GM23338 (cell line): ENCODE measurements at regions not wholly inside any gene's neighbourhood (a gene's known extent, or its start where the extent isn't known, plus 50 kb on each side); places are given as distances from the start of the nearest gene placed in this dataset.

Experiments
- ATAC-seq: fragments of 200-7000 bp; cut with Tn5 transposase; 3 replicates; pipeline ENCODE4 v1.9.1; 2020
- DNase-seq: peaks from one replicate; pipeline ENCODE4 v3.0.0-alpha.2; 2015; ENCODE audit warnings: low spot score
- H2AFZ ChIP-seq: fragments of 200-600 bp; sonication (generic); 2 replicates; pipeline ENCODE4 v1.8.0; 2016; ENCODE audit warnings: antibody characterized with exemption, mild to moderate bottlenecking, moderate library complexity
- H3F3A ChIP-seq: fragments of 200-600 bp; sonication (generic); replicated peaks from 2 replicates; pipeline ENCODE4 v1.8.0; 2017; ENCODE audit warnings: antibody characterized with exemption, mixed run types, low read depth
- H3K27ac ChIP-seq: fragments of 200-600 bp; sonication (generic); 2 replicates; pipeline ENCODE4 v1.6.1; 2016; ENCODE audit warnings: low read depth
- H3K27me3 ChIP-seq: fragments of 200-600 bp; sonication (generic); 2 replicates; pipeline ENCODE4 v1.8.0; 2016; ENCODE audit warnings: mild to moderate bottlenecking, mixed run types, moderate library complexity; ENCODE audit not compliant: insufficient read depth
- H3K36me3 ChIP-seq: fragments of 200-600 bp; sonication (generic); 2 replicates; pipeline ENCODE4 v1.8.0; 2016; ENCODE audit warnings: mild to moderate bottlenecking; ENCODE audit not compliant: insufficient read depth
- H3K4me1 ChIP-seq: fragments of 200-600 bp; sonication (generic); 2 replicates; pipeline ENCODE4 v1.8.0; 2016; ENCODE audit warnings: mild to moderate bottlenecking, moderate library complexity; ENCODE audit not compliant: insufficient read depth
- H3K4me2 ChIP-seq: fragments of 200-600 bp; sonication (generic); 2 replicates; pipeline ENCODE4 v1.7.1; 2017; ENCODE audit warnings: mixed run types
- H3K4me3 ChIP-seq: fragments of 200-600 bp; sonication (generic); 2 replicates; pipeline ENCODE4 v1.6.1; 2016; ENCODE audit warnings: mixed run types
- H3K79me2 ChIP-seq: fragments of 200-600 bp; sonication (generic); replicated peaks from 2 replicates; pipeline ENCODE4 v1.8.0; 2017; ENCODE audit warnings: mild to moderate bottlenecking; ENCODE audit not compliant: insufficient read depth
- H3K9me2 ChIP-seq: fragments of 200-600 bp; sonication (generic); 2 replicates; pipeline ENCODE4 v1.8.0; 2017; ENCODE audit not compliant: insufficient read depth
- H4K20me1 ChIP-seq: fragments of 200-600 bp; sonication (generic); replicated peaks from 2 replicates; pipeline ENCODE4 v1.8.0; 2017; ENCODE audit warnings: mild to moderate bottlenecking; ENCODE audit not compliant: insufficient read depth
- H3K27ac Mint-ChIP-seq: 2 replicates; pipeline ENCODE4 v1.8.0; 2020; ENCODE audit warnings: inconsistent platforms, mild to moderate bottlenecking, moderate library complexity, mixed read lengths
- H3K27me3 Mint-ChIP-seq: 3 replicates; pipeline ENCODE4 v1.8.0; 2022; ENCODE audit warnings: low read depth, mild to moderate bottlenecking, moderate library complexity, mixed read lengths, inconsistent platforms; ENCODE audit not compliant: insufficient read depth, poor library complexity
- H3K36me3 Mint-ChIP-seq: 3 replicates; pipeline ENCODE4 v1.8.0; 2021; ENCODE audit warnings: low read depth, mild to moderate bottlenecking, inconsistent platforms, moderate library complexity, mixed read lengths
- H3K4me1 Mint-ChIP-seq: 3 replicates; pipeline ENCODE4 v1.8.0; 2020; ENCODE audit warnings: mild to moderate bottlenecking, inconsistent platforms, mixed read lengths
- H3K4me3 Mint-ChIP-seq: 3 replicates; pipeline ENCODE4 v1.8.0; 2021; ENCODE audit warnings: moderate library complexity, mild to moderate bottlenecking, inconsistent platforms, mixed read lengths
- H3K9me3 Mint-ChIP-seq: 3 replicates; pipeline ENCODE4 v1.8.0; 2020; ENCODE audit warnings: moderate library complexity, mild to moderate bottlenecking, inconsistent platforms, mixed read lengths
- CREB1 ChIP-seq: fragments of 250-450 bp; sonication (Bioruptor Pico); IDR thresholded peaks from 2 replicates; pipeline ENCODE4 v1.5.0; 2020; ENCODE audit warnings: low read depth, mild to moderate bottlenecking, moderate library complexity
- ETS1 ChIP-seq: IDR thresholded peaks from 2 replicates; pipeline ENCODE4 v1.6.1; 2016; ENCODE audit warnings: antibody characterized with exemption
- EZH2 ChIP-seq: fragments of 200-600 bp; sonication (generic); IDR thresholded peaks from one replicate; pipeline ENCODE4 v1.8.0; 2017; ENCODE audit warnings: antibody characterized with exemption, mild to moderate bottlenecking, low read depth; ENCODE audit not compliant: unreplicated experiment
- NANOG ChIP-seq: IDR thresholded peaks from 2 replicates; pipeline ENCODE4 v1.6.1; 2016; ENCODE audit warnings: antibody characterized with exemption, borderline replicate concordance
- STAT1 ChIP-seq: IDR thresholded peaks from one replicate; pipeline ENCODE4 v1.6.1; 2016; ENCODE audit warnings: antibody characterized with exemption; ENCODE audit not compliant: unreplicated experiment
- ZNF114 ChIP-seq: fragments of 250-450 bp; sonication (Bioruptor Pico); IDR thresholded peaks from 2 replicates; pipeline ENCODE4 v1.5.0; 2020; ENCODE audit warnings: mild to moderate bottlenecking, moderate library complexity
- TF ChIP-seq, protein P1 (sequence below): fragments of 250-450 bp; sonication (Bioruptor Pico); IDR thresholded peaks from 2 replicates; pipeline ENCODE4 v1.5.0; 2020; ENCODE audit warnings: mild to moderate bottlenecking, moderate library complexity
- TF ChIP-seq, protein P2 (sequence below): IDR thresholded peaks from one replicate; pipeline ENCODE4 v1.6.1; 2018; ENCODE audit warnings: antibody characterized with exemption; ENCODE audit not compliant: unreplicated experiment

GRCh38 chr13:76127922-76128321, 491.8 kb downstream of the LMO7 start:
- Mint-ChIP-seq H3K27ac (no peak overlapping the region), H3K9me3 (peaks cover 27% of the 10 kb centered on the region)
- no peak for DNase-seq

More at GRCh38 chr13:76127922-76128321, 491.8 kb downstream of the LMO7 start:
- no peak overlapping the region for H3K4me2 ChIP-seq
- H3K36me3 ChIP-seq = peaks cover 14% of the 10 kb centered on the region; the same call in 1 of the 2 replicates
- H3F3A ChIP-seq = no peaks in the 10 kb centered on the region
- no peak overlapping the region for H2AFZ ChIP-seq
- Mint-ChIP-seq H3K4me3 (no peak overlapping the region), H3K36me3 (peaks cover 12% of the 10 kb centered on the region; the same call in 2 of the 3 replicates), H3K4me1 (no peaks in the 10 kb centered on the region), H3K27me3 (peaks cover 2% of the 10 kb centered on the region)
- H4K20me1 ChIP-seq = no peaks in the 10 kb centered on the region
- no peak overlapping the region for H3K4me3 ChIP-seq
- ATAC-seq = no peak
- no peak overlapping the region for H3K27ac ChIP-seq
- no peak for TF ChIP-seq EZH2
- TF ChIP-seq, protein P1, sequence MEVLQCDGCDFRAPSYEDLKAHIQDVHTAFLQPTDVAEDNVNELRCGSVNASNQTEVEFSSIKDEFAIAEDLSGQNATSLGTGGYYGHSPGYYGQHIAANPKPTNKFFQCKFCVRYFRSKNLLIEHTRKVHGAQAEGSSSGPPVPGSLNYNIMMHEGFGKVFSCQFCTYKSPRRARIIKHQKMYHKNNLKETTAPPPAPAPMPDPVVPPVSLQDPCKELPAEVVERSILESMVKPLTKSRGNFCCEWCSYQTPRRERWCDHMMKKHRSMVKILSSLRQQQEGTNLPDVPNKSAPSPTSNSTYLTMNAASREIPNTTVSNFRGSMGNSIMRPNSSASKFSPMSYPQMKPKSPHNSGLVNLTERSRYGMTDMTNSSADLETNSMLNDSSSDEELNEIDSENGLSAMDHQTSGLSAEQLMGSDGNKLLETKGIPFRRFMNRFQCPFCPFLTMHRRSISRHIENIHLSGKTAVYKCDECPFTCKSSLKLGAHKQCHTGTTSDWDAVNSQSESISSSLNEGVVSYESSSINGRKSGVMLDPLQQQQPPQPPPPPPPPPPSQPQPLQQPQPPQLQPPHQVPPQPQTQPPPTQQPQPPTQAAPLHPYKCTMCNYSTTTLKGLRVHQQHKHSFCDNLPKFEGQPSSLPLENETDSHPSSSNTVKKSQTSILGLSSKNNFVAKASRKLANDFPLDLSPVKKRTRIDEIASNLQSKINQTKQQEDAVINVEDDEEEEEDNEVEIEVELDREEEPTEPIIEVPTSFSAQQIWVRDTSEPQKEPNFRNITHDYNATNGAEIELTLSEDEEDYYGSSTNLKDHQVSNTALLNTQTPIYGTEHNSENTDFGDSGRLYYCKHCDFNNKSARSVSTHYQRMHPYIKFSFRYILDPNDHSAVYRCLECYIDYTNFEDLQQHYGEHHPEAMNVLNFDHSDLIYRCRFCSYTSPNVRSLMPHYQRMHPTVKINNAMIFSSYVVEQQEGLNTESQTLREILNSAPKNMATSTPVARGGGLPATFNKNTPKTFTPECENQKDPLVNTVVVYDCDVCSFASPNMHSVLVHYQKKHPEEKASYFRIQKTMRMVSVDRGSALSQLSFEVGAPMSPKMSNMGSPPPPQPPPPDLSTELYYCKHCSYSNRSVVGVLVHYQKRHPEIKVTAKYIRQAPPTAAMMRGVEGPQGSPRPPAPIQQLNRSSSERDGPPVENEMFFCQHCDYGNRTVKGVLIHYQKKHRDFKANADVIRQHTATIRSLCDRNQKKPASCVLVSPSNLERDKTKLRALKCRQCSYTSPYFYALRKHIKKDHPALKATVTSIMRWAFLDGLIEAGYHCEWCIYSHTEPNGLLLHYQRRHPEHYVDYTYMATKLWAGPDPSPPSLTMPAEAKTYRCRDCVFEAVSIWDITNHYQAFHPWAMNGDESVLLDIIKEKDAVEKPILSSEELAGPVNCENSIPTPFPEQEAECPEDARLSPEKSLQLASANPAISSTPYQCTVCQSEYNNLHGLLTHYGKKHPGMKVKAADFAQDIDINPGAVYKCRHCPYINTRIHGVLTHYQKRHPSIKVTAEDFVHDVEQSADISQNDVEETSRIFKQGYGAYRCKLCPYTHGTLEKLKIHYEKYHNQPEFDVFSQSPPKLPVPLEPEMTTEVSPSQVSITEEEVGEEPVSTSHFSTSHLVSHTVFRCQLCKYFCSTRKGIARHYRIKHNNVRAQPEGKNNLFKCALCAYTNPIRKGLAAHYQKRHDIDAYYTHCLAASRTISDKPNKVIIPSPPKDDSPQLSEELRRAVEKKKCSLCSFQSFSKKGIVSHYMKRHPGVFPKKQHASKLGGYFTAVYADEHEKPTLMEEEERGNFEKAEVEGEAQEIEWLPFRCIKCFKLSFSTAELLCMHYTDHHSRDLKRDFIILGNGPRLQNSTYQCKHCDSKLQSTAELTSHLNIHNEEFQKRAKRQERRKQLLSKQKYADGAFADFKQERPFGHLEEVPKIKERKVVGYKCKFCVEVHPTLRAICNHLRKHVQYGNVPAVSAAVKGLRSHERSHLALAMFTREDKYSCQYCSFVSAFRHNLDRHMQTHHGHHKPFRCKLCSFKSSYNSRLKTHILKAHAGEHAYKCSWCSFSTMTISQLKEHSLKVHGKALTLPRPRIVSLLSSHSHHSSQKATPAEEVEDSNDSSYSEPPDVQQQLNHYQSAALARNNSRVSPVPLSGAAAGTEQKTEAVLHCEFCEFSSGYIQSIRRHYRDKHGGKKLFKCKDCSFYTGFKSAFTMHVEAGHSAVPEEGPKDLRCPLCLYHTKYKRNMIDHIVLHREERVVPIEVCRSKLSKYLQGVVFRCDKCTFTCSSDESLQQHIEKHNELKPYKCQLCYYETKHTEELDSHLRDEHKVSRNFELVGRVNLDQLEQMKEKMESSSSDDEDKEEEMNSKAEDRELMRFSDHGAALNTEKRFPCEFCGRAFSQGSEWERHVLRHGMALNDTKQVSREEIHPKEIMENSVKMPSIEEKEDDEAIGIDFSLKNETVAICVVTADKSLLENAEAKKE (CRISPR knock-in tag) = no peak
- no peak for TF ChIP-seq NANOG
- no peak for TF ChIP-seq ZNF114 (CRISPR knock-in tag)
- no peak for TF ChIP-seq CREB1 (CRISPR knock-in tag)
- TF ChIP-seq ETS1 = no peak
- no peak for TF ChIP-seq STAT1
- TF ChIP-seq, protein P2, sequence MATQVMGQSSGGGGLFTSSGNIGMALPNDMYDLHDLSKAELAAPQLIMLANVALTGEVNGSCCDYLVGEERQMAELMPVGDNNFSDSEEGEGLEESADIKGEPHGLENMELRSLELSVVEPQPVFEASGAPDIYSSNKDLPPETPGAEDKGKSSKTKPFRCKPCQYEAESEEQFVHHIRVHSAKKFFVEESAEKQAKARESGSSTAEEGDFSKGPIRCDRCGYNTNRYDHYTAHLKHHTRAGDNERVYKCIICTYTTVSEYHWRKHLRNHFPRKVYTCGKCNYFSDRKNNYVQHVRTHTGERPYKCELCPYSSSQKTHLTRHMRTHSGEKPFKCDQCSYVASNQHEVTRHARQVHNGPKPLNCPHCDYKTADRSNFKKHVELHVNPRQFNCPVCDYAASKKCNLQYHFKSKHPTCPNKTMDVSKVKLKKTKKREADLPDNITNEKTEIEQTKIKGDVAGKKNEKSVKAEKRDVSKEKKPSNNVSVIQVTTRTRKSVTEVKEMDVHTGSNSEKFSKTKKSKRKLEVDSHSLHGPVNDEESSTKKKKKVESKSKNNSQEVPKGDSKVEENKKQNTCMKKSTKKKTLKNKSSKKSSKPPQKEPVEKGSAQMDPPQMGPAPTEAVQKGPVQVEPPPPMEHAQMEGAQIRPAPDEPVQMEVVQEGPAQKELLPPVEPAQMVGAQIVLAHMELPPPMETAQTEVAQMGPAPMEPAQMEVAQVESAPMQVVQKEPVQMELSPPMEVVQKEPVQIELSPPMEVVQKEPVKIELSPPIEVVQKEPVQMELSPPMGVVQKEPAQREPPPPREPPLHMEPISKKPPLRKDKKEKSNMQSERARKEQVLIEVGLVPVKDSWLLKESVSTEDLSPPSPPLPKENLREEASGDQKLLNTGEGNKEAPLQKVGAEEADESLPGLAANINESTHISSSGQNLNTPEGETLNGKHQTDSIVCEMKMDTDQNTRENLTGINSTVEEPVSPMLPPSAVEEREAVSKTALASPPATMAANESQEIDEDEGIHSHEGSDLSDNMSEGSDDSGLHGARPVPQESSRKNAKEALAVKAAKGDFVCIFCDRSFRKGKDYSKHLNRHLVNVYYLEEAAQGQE = no peak
- H3K9me2 ChIP-seq = peaks cover 5% of the 10 kb centered on the region; the same call in 1 of the 2 replicates
- no peaks in the 10 kb centered on the region for H3K4me1 ChIP-seq
- no peaks in the 10 kb centered on the region for H3K27me3 ChIP-seq
- H3K79me2 ChIP-seq = no peaks in the 10 kb centered on the region
